Keratinocyte (primary cell): ENCODE measurements at regions not wholly inside any gene's neighbourhood (a gene's known extent, or its start where the extent isn't known, plus 50 kb on each side); places are given as distances from the start of the nearest gene placed in this dataset.

Source experiments
- DNase-seq: peaks from one replicate; pipeline ENCODE4 v3.0.0-alpha.2; 2011; ENCODE audit warnings: low read depth, missing footprints, low spot score
- FAIRE-seq: peaks from 2 replicates; lab custom pipeline; 2011; peaks lifted over from hg19 to GRCh38; lab: Jason Lieb, UNC
- H2AFZ ChIP-seq: 2 replicates; pipeline ENCODE4 v1.6.0; 2012; ENCODE audit warnings: low read length, control low read depth, inconsistent platforms; ENCODE audit not compliant: control insufficient read depth
- H3K27ac ChIP-seq: 2 replicates; pipeline ENCODE4 v1.5.1; 2011; ENCODE audit warnings: low read length; ENCODE audit not compliant: control insufficient read depth, insufficient read depth
- H3K27me3 ChIP-seq: 3 replicates; pipeline ENCODE4 v1.6.0; 2011; ENCODE audit warnings: low read length; ENCODE audit not compliant: control insufficient read depth, insufficient read depth; ENCODE audit errors: extremely low read depth
- H3K36me3 ChIP-seq, 2 experiments: 2 replicates in 1 of 2; 3 replicates in 1 of 2; pipeline ENCODE4 v1.5.1; 2011; ENCODE audit warnings: low read length in 2 of 2, mild to moderate bottlenecking in 1 of 2; ENCODE audit not compliant: control insufficient read depth in 2 of 2, insufficient read depth in 2 of 2; ENCODE audit errors: extremely low read depth in 1 of 2
- H3K4me1 ChIP-seq: 3 replicates; pipeline ENCODE4 v1.5.1; 2011; ENCODE audit warnings: low read length; ENCODE audit not compliant: control insufficient read depth, insufficient read depth; ENCODE audit errors: extremely low read depth
- H3K4me2 ChIP-seq: 3 replicates; pipeline ENCODE4 v1.6.0; 2011; ENCODE audit warnings: low read depth, low read length; ENCODE audit not compliant: control insufficient read depth, insufficient read depth; ENCODE audit errors: extremely low read depth
- H3K4me3 ChIP-seq, 3 experiments: fragments of 200-600 bp in 1 of 3; sonication (generic) in 1 of 3; 2 replicates in 2 of 3; 3 replicates in 1 of 3; pipeline ENCODE4 v1.5.1; 2011 to 2016; ENCODE audit warnings: low read length in 3 of 3, mild to moderate bottlenecking in 3 of 3, control low read depth in 2 of 3, inconsistent platforms in 1 of 3, low read depth in 1 of 3, mixed read lengths in 1 of 3, mixed run types in 1 of 3, moderate library complexity in 1 of 3; ENCODE audit not compliant: control insufficient read depth in 2 of 3, insufficient read depth in 2 of 3; ENCODE audit errors: extremely low read depth in 1 of 3
- H3K79me2 ChIP-seq: 2 replicates; pipeline ENCODE4 v1.6.0; 2012; ENCODE audit warnings: low read length; ENCODE audit not compliant: control insufficient read depth, insufficient read depth
- H3K9ac ChIP-seq: 3 replicates; pipeline ENCODE4 v1.6.0; 2011; ENCODE audit warnings: low read length; ENCODE audit not compliant: control insufficient read depth, insufficient read depth; ENCODE audit errors: extremely low read depth
- H3K9me1 ChIP-seq: 3 replicates; pipeline ENCODE4 v1.6.0; 2011; ENCODE audit warnings: low read length; ENCODE audit not compliant: control insufficient read depth, insufficient read depth; ENCODE audit errors: extremely low read depth
- H3K9me3 ChIP-seq: 2 replicates; pipeline ENCODE4 v1.5.1; 2012; ENCODE audit warnings: low read depth, low read length; ENCODE audit not compliant: control insufficient read depth
- H4K20me1 ChIP-seq: 3 replicates; pipeline ENCODE4 v1.6.0; 2011; ENCODE audit warnings: low read length; ENCODE audit not compliant: control insufficient read depth, insufficient read depth; ENCODE audit errors: extremely low read depth
- CTCF ChIP-seq, 3 experiments: IDR thresholded peaks in 1 of 3; conservative IDR thresholded peaks in 1 of 3; optimal IDR thresholded peaks in 1 of 3; 2 replicates in 2 of 3; 3 replicates in 1 of 3; pipeline versions ENCODE3 to v1.5.1; 2011; ENCODE audit warnings: low read length in 3 of 3, mild to moderate bottlenecking in 3 of 3, moderate library complexity in 2 of 3, control low read depth in 1 of 3, inconsistent platforms in 1 of 3; ENCODE audit not compliant: insufficient read depth in 2 of 3; ENCODE audit errors: extremely low read depth in 1 of 3
- EZH2 ChIP-seq: IDR thresholded peaks from one replicate; pipeline ENCODE4 v1.6.1; 2012; ENCODE audit warnings: inconsistent platforms, mild to moderate bottlenecking, low read length, moderate library complexity
- dilution Hi-C: fragments of 300-500 bp; cut with MboI; formaldehyde crosslinking; loops from one replicate; pipeline ENCODE4 v1.7.0; 2020; ENCODE audit warnings: low sequenced_read_pairs; ENCODE audit not compliant: extremely low pct_ligation_motif_present

- no peaks in the 10 kb centered on the region for H3K4me1 ChIP-seq
- H3K27ac ChIP-seq, result no peak overlapping the region
- no peaks in the 10 kb centered on the region for H3K9me1 ChIP-seq
- no peak overlapping the region for H2AFZ ChIP-seq
- no peak overlapping the region for H3K4me3 ChIP-seq
- no peaks in the 10 kb centered on the region for H3K9me3 ChIP-seq
- FAIRE-seq (no peak), DNase-seq (no peak)
- H3K36me3 ChIP-seq, result no peaks in the 10 kb centered on the region
- no peaks in the 10 kb centered on the region for H3K79me2 ChIP-seq
- dilution Hi-C loops, result no loop called here
- H4K20me1 ChIP-seq, result no peaks in the 10 kb centered on the region
- no peaks in the 10 kb centered on the region for H3K27me3 ChIP-seq
- no peak overlapping the region for H3K9ac ChIP-seq
- TF ChIP-seq CTCF (optimal IDR thresholded peaks at IDR 0.05 in 1 of 3, IDR thresholded peaks at IDR 0.05 in 1 of 3, conservative IDR thresholded peaks at IDR 0.05 in 1 of 3; ENCODE audit: extremely low read depth in 1 of 3, insufficient read depth in 2 of 3, low read length in 3 of 3), result no peak
- no peak for TF ChIP-seq EZH2
- H3K4me2 ChIP-seq, result no peak overlapping the region
These were observed 287.4 kb upstream of the RUNX1 start for GRCh38 chr21:35336534-35336933.

- FAIRE-seq (no peak), DNase-seq (no peak)
- no peak overlapping the region for H3K9ac ChIP-seq
- no peak overlapping the region for H3K4me3 ChIP-seq
- no peak overlapping the region for H2AFZ ChIP-seq
- H3K4me1 ChIP-seq, result no peaks in the 10 kb centered on the region
- dilution Hi-C loops, result no loop called here
- TF ChIP-seq EZH2 (no peak), CTCF (optimal IDR thresholded peaks at IDR 0.05 in 1 of 3, IDR thresholded peaks at IDR 0.05 in 1 of 3, conservative IDR thresholded peaks at IDR 0.05 in 1 of 3; ENCODE audit: extremely low read depth in 1 of 3, insufficient read depth in 2 of 3, low read length in 3 of 3) (no peak)
- no peaks in the 10 kb centered on the region for H3K9me3 ChIP-seq
- no peaks in the 10 kb centered on the region for H4K20me1 ChIP-seq
- no peaks in the 10 kb centered on the region for H3K9me1 ChIP-seq
- no peaks in the 10 kb centered on the region for H3K27me3 ChIP-seq
- no peaks in the 10 kb centered on the region for H3K79me2 ChIP-seq
- no peaks in the 10 kb centered on the region for H3K36me3 ChIP-seq
- no peak overlapping the region for H3K27ac ChIP-seq
- H3K4me2 ChIP-seq, result no peak overlapping the region
These were observed 286.9 kb upstream of the RUNX1 start for GRCh38 chr21:35335951-35336446.
